ENCODE measurements at regions not wholly inside any gene's neighbourhood (a gene's known extent, or its start where the extent isn't known, plus 50 kb on each side); places are given as distances from the start of the nearest gene placed in this dataset.

DNA sequence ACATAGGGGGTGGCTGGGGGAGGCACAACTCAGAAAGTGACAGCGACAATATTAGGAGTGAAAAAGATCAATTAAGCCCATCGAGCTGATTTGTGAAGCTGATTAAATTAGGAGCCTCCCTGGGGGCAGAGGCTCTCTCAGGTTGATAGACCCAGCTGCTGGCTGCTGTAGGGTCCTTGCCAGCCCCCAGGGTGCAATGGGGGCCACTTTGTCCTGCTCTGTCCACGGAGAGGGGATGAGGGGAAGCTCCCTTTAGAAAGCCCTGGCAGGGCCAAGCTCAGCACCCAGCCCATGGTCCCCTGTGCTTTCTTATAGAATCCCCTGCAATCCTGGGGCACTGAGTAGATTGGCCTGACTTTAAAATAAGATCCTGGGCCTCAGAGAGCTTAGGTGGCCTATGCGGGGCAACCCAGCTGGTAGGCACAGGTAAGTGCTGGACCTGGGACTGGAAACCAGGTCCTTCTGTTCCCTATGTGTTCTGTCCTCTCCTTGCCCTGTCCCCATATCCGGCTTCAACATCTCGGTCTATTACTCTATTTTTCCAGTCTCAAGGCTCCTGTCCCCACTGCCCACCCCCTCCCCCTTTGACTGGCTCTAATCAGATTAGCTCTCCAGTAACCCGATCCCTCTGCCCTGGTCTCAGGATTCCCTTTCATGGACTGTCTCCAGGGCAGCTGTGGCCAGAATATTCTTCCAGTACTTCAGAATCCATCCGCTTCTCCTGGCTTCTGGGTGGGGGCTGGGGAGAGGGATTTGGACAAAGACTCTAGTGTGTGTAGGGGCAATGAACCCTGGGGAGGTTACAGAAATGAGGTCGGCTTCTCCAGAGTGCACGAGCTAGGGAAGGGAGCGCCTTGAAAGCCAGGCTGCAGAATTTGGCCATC, 259.6 kb downstream of the RPS24 start:
- TF ChIP-seq, protein P1, sequence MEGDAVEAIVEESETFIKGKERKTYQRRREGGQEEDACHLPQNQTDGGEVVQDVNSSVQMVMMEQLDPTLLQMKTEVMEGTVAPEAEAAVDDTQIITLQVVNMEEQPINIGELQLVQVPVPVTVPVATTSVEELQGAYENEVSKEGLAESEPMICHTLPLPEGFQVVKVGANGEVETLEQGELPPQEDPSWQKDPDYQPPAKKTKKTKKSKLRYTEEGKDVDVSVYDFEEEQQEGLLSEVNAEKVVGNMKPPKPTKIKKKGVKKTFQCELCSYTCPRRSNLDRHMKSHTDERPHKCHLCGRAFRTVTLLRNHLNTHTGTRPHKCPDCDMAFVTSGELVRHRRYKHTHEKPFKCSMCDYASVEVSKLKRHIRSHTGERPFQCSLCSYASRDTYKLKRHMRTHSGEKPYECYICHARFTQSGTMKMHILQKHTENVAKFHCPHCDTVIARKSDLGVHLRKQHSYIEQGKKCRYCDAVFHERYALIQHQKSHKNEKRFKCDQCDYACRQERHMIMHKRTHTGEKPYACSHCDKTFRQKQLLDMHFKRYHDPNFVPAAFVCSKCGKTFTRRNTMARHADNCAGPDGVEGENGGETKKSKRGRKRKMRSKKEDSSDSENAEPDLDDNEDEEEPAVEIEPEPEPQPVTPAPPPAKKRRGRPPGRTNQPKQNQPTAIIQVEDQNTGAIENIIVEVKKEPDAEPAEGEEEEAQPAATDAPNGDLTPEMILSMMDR (IDR thresholded peaks at IDR 0.05; ENCODE audit: low read depth, low read length) = no peak
- no peak overlapping the region for H3K4me3 ChIP-seq (ENCODE audit: low read depth, low read length)

DNA sequence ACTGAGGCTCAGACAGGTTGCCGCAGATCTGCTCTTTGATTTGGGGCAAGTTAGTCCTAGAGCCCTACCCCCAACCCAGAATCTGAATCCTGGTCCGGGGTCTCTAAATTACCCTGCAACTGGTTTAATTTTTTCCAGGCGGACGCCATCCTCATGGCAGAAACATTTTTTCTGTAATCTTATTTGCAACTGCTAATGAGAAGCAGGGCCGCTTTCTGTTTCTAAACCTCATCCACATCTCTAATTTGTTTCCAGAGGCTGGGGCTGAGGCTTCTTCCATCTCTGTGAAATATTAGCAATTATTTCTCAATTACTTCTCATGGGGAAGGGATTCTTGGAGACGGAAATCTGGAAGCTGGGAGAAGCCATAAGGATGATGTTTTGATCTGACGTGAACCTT, 261.6 kb downstream of the RPS24 start:
- no peak overlapping the region for H3K4me3 ChIP-seq (ENCODE audit: low read depth, low read length)
- TF ChIP-seq, protein P1 (IDR thresholded peaks at IDR 0.05; ENCODE audit: low read depth, low read length) = no peak

DNA sequence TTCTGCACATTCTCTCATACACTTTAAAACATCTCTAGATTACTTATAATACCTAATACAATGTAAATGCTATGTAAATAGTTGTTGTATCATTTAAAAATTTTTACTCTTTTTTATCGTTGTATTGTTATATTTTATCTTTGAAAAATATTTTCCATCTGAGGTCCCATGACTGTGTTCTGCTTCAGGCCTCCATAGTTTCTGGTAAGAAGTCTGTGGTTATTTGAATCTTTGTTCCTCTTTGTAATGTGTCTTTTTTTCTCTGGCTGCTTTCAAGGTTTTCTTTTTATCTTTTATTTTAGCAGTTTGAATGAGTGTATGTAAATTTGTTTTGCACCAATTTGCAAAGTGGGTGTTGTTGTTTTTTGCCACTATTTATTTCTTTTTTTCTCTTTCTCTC, 263.1 kb downstream of the RPS24 start:
- TF ChIP-seq, protein P1 (IDR thresholded peaks at IDR 0.05; ENCODE audit: low read depth, low read length) = no peak
- no peak overlapping the region for H3K4me3 ChIP-seq (ENCODE audit: low read depth, low read length)

DNA sequence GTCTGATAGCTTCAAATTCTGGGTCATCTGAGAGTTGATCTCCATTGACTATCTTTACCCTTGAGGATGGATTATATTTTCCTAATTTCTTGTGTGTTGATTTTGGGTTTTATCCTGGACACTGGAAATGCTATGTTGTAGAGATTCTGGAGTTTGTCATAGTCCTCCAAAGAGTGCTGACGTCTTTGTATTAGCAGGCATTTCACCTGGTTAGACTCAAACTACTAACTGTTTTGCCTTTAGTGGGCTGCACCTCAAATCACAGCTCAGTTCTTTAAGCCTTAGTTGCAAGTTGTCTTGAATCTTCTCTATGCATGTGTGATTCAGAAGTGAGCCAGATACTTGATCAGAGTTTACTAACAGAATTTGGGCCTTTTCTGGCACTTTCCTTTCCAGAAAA, 264.3 kb downstream of the RPS24 start:
- TF ChIP-seq, protein P1 (IDR thresholded peaks at IDR 0.05; ENCODE audit: low read depth, low read length) = no peak
- H3K4me3 ChIP-seq (ENCODE audit: low read depth, low read length) = no peak overlapping the region

DNA sequence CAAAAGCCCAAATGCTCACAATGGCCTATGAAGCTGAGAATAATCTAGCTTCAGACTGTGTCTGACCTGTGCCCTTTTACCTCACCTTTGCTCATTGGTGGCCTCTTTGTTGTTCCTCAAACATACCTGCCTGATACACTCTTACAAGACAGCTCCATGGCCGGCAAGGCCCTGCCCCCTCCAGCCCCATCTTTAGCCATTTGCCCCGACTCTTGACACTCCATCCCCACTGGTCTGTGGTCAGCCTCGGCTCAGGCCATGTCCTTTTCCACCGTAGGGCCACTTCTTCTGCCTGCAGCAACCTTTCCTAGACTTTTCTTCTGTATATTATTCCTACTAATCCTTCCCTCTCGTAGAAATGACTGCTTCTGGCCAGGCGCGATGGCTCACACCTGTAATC, 265.2 kb downstream of the RPS24 start:
- H3K4me3 ChIP-seq (ENCODE audit: low read depth, low read length) = no peak overlapping the region
- TF ChIP-seq, protein P1 (IDR thresholded peaks at IDR 0.05; ENCODE audit: low read depth, low read length) = no peak

DNA sequence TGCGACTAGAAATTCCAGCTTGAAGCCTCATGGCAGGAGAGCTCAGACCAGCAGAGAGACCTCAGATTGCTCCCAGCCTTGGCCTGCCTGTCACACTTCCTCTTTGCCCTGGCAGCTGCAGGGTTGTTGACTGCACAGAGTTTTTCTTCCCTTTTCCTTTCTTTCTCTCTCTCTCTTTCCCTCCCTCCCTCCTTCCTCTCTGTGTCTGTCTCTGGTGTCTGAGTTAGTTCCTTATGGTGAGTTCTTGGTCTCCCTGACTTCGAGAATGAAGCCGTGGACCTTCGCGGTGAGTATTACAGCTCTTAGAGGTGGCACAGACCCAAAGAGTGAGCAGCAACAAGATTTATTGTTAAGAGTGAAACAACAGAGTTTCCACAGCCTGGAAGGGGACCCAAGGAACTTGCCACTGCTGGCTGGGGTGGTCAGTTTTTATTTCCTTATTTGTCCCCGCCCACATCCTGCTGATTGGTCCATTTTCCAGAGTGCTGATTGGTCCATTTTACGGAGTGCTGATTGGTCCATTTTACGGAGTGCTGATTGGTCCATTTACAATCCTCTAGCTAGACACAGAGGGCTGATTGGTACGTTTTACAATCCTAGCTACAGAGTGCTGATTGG, 266.3 kb downstream of the RPS24 start:
- no peak overlapping the region for H3K4me3 ChIP-seq (ENCODE audit: low read depth, low read length)
- TF ChIP-seq, protein P1 (IDR thresholded peaks at IDR 0.05; ENCODE audit: low read depth, low read length) = no peak

DNA sequence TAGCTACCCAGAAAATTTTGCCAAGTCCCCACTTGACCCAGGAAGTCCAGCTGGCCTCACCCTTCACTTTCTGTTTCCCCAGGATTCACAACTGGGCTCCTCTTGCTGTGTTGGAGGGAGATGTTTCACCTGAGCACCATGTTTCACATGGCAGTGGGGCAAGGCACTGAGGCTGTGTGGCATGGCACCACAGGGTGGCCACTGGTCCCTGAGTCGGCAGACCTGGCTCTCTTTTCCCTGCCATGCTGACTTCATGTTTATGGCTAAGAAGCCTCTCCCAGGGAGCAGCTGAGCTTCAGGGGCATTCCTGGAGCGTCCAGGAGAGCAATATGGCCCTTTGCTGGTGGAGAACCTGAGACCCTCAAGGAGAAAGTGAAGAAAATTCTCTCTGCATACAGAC, 266.9 kb downstream of the RPS24 start:
- TF ChIP-seq, protein P1 (IDR thresholded peaks at IDR 0.05; ENCODE audit: low read depth, low read length) = no peak
- H3K4me3 ChIP-seq (ENCODE audit: low read depth, low read length) = no peak overlapping the region
